ENCODE measurements at regions not wholly inside any gene's neighbourhood (a gene's known extent, or its start where the extent isn't known, plus 50 kb on each side); places are given as distances from the start of the nearest gene placed in this dataset.

GRCh38 chr18:73636355-73636754 lies 511.3 kb downstream of the FBXO15 start:
- DNase-seq, result no peak
- Histone ChIP-seq H3K79me2 (ENCODE audit: insufficient read depth, low read length) (no peaks in the 10 kb centered on the region), H3K4me3 (replicated peaks in 1 of 3; ENCODE audit: low read depth in 2 of 3, low read length in 3 of 3) (no peak overlapping the region), H4K20me1 (ENCODE audit: insufficient read depth, low read length) (no peaks in the 10 kb centered on the region), H3K27me3 (ENCODE audit: control insufficient read depth in 2 of 2, insufficient read depth in 2 of 2, low read length in 2 of 2) (no peaks in the 10 kb centered on the region), H2AFZ (ENCODE audit: insufficient read depth, low read depth, low read length, poor library complexity, severe bottlenecking) (no peak overlapping the region), H3K27ac (ENCODE audit: low read depth in 1 of 2, low read length in 2 of 2) (no peak overlapping the region), H3K9me3 (replicated peaks in 1 of 2; ENCODE audit: control insufficient read depth in 1 of 2, insufficient read depth in 1 of 2, low read length in 2 of 2) (no peaks in the 10 kb centered on the region), H3K4me1 (ENCODE audit: control insufficient read depth in 1 of 2, insufficient read depth in 2 of 2, low read length in 2 of 2) (no peaks in the 10 kb centered on the region), H3K4me2 (replicated peaks; ENCODE audit: extremely low read depth, low read length, poor library complexity, severe bottlenecking) (no peak overlapping the region), H3K36me3 (replicated peaks in 1 of 2; ENCODE audit: control insufficient read depth in 1 of 2, insufficient read depth in 2 of 2, low read length in 2 of 2) (no peaks in the 10 kb centered on the region), H3K9ac (ENCODE audit: insufficient read depth, low read length, poor library complexity, severe bottlenecking) (no peak overlapping the region)
- H3K36me3 Mint-ChIP-seq, result no peaks in the 10 kb centered on the region
- no peak overlapping the region for H3K27ac Mint-ChIP-seq
- H3K4me1 Mint-ChIP-seq, result no peaks in the 10 kb centered on the region
- TF ChIP-seq CTCF (IDR thresholded peaks at IDR 0.05), result no peak
- no CpG with 5 or more reads among the region's 2 CpGs for WGBS (ENCODE audit: insufficient coverage)
- no peak overlapping the region for H3K4me3 Mint-ChIP-seq
- peaks cover 0 to 3% (median 0%) of the 10 kb centered on the region in 7 donors for H3K9me3 Mint-ChIP-seq
- intact Hi-C loops (cut with micrococcal nuclease), result no loop called here
- H3K27me3 Mint-ChIP-seq (ENCODE audit: low read depth in 3 of 3), result no peaks in the 10 kb centered on the region

DNA sequence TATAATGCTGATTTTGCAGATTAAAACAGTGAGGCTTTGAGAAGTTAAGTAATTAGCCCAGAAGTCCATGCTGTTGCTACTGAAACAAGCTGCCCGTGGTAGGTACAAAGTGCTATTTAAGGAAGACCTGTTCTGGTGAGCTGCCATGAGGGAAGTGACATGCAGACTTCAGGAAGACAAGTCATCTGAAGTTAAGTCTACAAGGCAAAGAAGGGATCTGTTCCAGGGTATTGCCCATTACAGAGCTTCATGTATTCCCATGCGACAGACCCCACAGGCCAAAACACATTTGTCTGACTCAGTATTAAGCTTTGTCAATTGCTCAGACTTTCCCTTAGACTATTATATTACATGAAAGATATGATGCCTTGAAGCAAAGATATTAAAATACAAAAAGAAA lies 520.8 kb downstream of the FBXO15 start:
- intact Hi-C loops (cut with micrococcal nuclease), result no loop called here
- WGBS (ENCODE audit: insufficient coverage), result 50% methylated on average over 2 of the region's 2 CpGs

More for the DNA sequence above, 520.8 kb downstream of the FBXO15 start:
- no peak overlapping the region for H3K9ac ChIP-seq (ENCODE audit: insufficient read depth, low read length, poor library complexity, severe bottlenecking)
- peaks cover 0 to 1% (median 1%) of the 10 kb centered on the region in 3 donors for H3K27me3 Mint-ChIP-seq (ENCODE audit: low read depth in 3 of 3)
- no peaks in the 10 kb centered on the region for H3K9me3 ChIP-seq (replicated peaks in 1 of 2; ENCODE audit: control insufficient read depth in 1 of 2, insufficient read depth in 1 of 2, low read length in 2 of 2)
- H3K79me2 ChIP-seq (ENCODE audit: insufficient read depth, low read length), result no peaks in the 10 kb centered on the region
- H4K20me1 ChIP-seq (ENCODE audit: insufficient read depth, low read length), result no peaks in the 10 kb centered on the region
- no peak overlapping the region for H2AFZ ChIP-seq (ENCODE audit: insufficient read depth, low read depth, low read length, poor library complexity, severe bottlenecking)
- TF ChIP-seq CTCF (IDR thresholded peaks at IDR 0.05), result no peak
- H3K36me3 Mint-ChIP-seq, result no peaks in the 10 kb centered on the region
- H3K4me3 Mint-ChIP-seq, result no peak overlapping the region
- no peak overlapping the region for H3K27ac Mint-ChIP-seq
- H3K4me3 ChIP-seq (replicated peaks in 1 of 3; ENCODE audit: low read depth in 2 of 3, low read length in 3 of 3), result no peak overlapping the region
- DNase-seq, result no peak
- no peaks in the 10 kb centered on the region for H3K4me1 ChIP-seq (ENCODE audit: control insufficient read depth in 1 of 2, insufficient read depth in 2 of 2, low read length in 2 of 2)
- no peaks in the 10 kb centered on the region for H3K4me1 Mint-ChIP-seq
- H3K27me3 ChIP-seq (ENCODE audit: control insufficient read depth in 2 of 2, insufficient read depth in 2 of 2, low read length in 2 of 2), result no peaks in the 10 kb centered on the region
- no peak overlapping the region for H3K4me2 ChIP-seq (replicated peaks; ENCODE audit: extremely low read depth, low read length, poor library complexity, severe bottlenecking)
- H3K36me3 ChIP-seq (replicated peaks in 1 of 2; ENCODE audit: control insufficient read depth in 1 of 2, insufficient read depth in 2 of 2, low read length in 2 of 2), result no peaks in the 10 kb centered on the region
- peaks cover 0 to 3% (median 0%) of the 10 kb centered on the region in 7 donors for H3K9me3 Mint-ChIP-seq
- no peak overlapping the region for H3K27ac ChIP-seq (ENCODE audit: low read depth in 1 of 2, low read length in 2 of 2)

All from CD14-positive monocyte (primary cell).